BJ (cell line): ENCODE measurements at regions not wholly inside any gene's neighbourhood (a gene's known extent, or its start where the extent isn't known, plus 50 kb on each side); places are given as distances from the start of the nearest gene placed in this dataset.
A peak's percentile ranks its signal among the peaks of the same experiment; 100 is the strongest.
"Not testable (repeated sequence)": the region's sequence is repeated elsewhere in the genome, so short reads cannot be mapped to it uniquely, and the experiment has no call there.

Experiments
- CTCF ChIA-PET: fragments of 350-600 bp; formaldehyde crosslinking; extraction: SDS; loops from one replicate; lab custom pipeline; 2021; ENCODE audit warnings: antibody characterized with exemption, inconsistent platforms; lab: Yijun Ruan, JAX
- POLR2A ChIA-PET: fragments of 300-600 bp; sonication (Branson Sonifier 250); formaldehyde crosslinking; extraction: SDS; loops from one replicate; lab custom pipeline; 2021; ENCODE audit warnings: antibody characterized with exemption; lab: Charles Lee
- DNase-seq: peaks from one replicate; pipeline ENCODE4 v3.0.0-alpha.2; 2011; ENCODE audit warnings: low read depth
- H3K27me3 ChIP-seq: 2 replicates; pipeline ENCODE4 v1.6.0; 2011; ENCODE audit warnings: low read length; ENCODE audit not compliant: control insufficient read depth, insufficient read depth
- H3K36me3 ChIP-seq: 2 replicates; pipeline ENCODE4 v1.5.1; 2011; ENCODE audit warnings: low read length; ENCODE audit not compliant: control insufficient read depth, insufficient read depth
- H3K4me3 ChIP-seq: 2 replicates; pipeline ENCODE4 v1.5.1; 2011; ENCODE audit warnings: low read depth, mild to moderate bottlenecking, control low read depth, low read length
- CTCF ChIP-seq: IDR thresholded peaks from 2 replicates; pipeline ENCODE4 v1.5.1; 2011; ENCODE audit warnings: low read depth, mild to moderate bottlenecking, control low read depth, inconsistent platforms, low read length, moderate library complexity; ENCODE audit not compliant: insufficient read depth

- Histone ChIP-seq H3K4me3 (no peak overlapping the region), H3K36me3 (no peaks in the 10 kb centered on the region), H3K27me3 (no peaks in the 10 kb centered on the region)
- ChIA-PET POLR2A (no interaction called here), CTCF (interaction anchor here (0.9 kb wide), 1 partner anchor 409 kb away, joined by 3 read pairs; no protein-coding TSS in a partner anchor)
- DNase-seq = no peak
- no peak for TF ChIP-seq CTCF
Observed at GRCh38 chr9:105004466-105005090, 76.6 kb upstream of the ABCA1 start.

DNA sequence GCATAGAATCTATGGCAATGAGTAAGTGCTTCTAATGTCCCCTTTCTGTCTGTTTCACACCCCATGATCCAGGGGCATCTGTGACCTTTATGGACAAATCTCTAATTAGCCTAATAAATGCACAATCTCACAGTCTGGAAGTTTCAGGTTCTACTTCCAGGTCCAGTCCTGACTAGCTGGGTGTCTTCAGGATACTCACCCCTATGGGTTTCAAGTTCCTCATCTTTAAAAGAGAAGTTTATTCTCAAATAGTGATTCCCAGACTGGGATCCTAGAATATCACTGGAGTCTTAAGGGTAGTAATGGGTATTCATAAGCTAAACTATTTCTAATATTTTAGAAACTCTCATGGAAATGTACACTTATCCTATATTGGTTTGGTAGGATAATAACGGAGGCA is 77.2 kb upstream of the ABCA1 start:
- Histone ChIP-seq H3K36me3 (no peaks in the 10 kb centered on the region), H3K27me3 (no peaks in the 10 kb centered on the region), H3K4me3 (no peak overlapping the region)
- CTCF ChIA-PET = interaction anchor here (0.9 kb wide), 1 partner anchor 408 kb away, joined by 3 read pairs; no protein-coding TSS in a partner anchor
- POLR2A ChIA-PET = no interaction called here
- TF ChIP-seq CTCF = no peak
- DNase-seq = no peak

DNA sequence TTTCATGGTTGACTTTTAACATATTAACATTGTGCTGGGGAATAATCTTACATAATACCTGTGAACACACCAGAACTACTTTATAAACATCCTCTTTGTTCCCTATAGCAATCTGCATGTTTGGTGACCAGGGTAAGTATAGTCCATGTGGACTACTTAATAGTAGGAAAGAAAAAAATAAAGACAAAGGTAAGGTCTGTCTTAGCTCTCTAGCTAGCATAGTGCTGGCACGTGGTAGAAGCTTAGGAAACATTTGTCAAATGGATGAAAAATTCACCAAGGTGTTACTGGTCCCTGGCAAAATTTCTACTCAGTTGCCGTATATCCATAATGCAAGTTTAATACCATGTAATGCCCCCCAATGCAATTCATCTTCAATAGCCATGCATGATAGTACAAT is 78.6 kb upstream of the ABCA1 start:
- Histone ChIP-seq H3K4me3 (no peak overlapping the region), H3K36me3 (no peaks in the 10 kb centered on the region), H3K27me3 (no peaks in the 10 kb centered on the region)
- DNase-seq = no peak
- CTCF ChIA-PET = interaction anchor here (1.0 to 1.4 kb wide), 3 partner anchors 14 to 142 kb away, joined by 3 read pairs; no protein-coding TSS in a partner anchor
- TF ChIP-seq CTCF = no peak
- POLR2A ChIA-PET = no interaction called here

DNA sequence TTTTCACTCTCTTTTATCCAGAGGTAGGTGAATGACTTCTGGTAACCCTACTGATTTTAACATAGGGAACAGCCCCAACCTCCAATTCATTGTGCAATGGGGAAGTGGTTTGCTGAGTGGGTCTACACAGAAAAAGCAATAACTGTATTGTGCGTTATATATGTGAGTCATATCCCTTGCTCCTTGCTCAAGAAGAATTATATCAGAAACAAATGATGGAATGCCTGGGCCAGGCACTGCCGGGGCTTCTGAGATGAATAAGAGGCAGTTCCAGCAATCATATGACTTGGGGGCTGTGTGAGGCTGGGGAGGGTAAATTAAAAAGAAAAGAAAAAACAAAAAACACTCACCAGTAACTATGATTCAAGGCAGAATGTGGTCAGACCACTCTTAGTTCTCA is 79.2 kb upstream of the ABCA1 start:
- CTCF ChIA-PET = interaction anchor here (0.6 to 1.4 kb wide), 5 partner anchors 15 to 407 kb away, joined by 3 to 7 read pairs (median 3); no protein-coding TSS in a partner anchor
- POLR2A ChIA-PET = no interaction called here
- Histone ChIP-seq H3K36me3 (no peaks in the 10 kb centered on the region), H3K27me3 (no peaks in the 10 kb centered on the region), H3K4me3 (no peak overlapping the region)
- peak; percentile 79 for DNase-seq
- no peak for TF ChIP-seq CTCF

GRCh38 chr9:105010089-105010488 is 82.1 kb upstream of the ABCA1 start:
- H3K4me3 ChIP-seq, H3K27me3 ChIP-seq, H3K36me3 ChIP-seq, POLR2A ChIA-PET, CTCF ChIA-PET, DNase-seq: not testable (repeated sequence)

GRCh38 chr9:105021917-105022316 is 94.0 kb upstream of the ABCA1 start:
- no peak for TF ChIP-seq CTCF
- ChIA-PET POLR2A (no interaction called here), CTCF (no interaction called here)
- Histone ChIP-seq H3K4me3 (no peak overlapping the region), H3K36me3 (no peaks in the 10 kb centered on the region), H3K27me3 (no peaks in the 10 kb centered on the region)
- no peak for DNase-seq

DNA sequence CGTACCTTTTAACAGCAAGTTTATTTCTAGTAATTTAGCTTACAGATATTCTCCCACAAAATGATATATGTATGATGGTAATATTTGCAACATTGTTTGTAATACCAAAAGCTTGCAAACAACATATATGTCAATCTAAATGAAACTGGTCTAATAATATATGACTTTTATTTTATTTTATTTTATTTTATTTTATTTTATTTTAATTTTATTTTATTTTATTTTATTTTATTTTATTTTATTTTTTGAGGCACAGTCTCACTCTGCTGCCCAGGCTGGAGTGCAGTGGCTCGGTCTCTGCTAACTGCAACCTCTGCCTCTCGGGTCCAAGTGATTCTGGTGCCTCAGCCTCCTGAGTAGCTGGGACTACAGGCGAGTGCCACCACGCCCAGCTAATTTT is 94.6 kb upstream of the ABCA1 start:
- H3K36me3 ChIP-seq, H3K27me3 ChIP-seq, POLR2A ChIA-PET, DNase-seq, H3K4me3 ChIP-seq, CTCF ChIA-PET: not testable (repeated sequence)
